GM03348 (cell line): ENCODE measurements at regions not wholly inside any gene's neighbourhood (a gene's known extent, or its start where the extent isn't known, plus 50 kb on each side); places are given as distances from the start of the nearest gene placed in this dataset.
"Not testable (repeated sequence)": the region's sequence is repeated elsewhere in the genome, so short reads cannot be mapped to it uniquely, and the experiment has no call there.

Source experiments
- DNase-seq: peaks from one replicate; pipeline ENCODE4 v3.0.0; 2012; ENCODE audit warnings: low spot score

DNA sequence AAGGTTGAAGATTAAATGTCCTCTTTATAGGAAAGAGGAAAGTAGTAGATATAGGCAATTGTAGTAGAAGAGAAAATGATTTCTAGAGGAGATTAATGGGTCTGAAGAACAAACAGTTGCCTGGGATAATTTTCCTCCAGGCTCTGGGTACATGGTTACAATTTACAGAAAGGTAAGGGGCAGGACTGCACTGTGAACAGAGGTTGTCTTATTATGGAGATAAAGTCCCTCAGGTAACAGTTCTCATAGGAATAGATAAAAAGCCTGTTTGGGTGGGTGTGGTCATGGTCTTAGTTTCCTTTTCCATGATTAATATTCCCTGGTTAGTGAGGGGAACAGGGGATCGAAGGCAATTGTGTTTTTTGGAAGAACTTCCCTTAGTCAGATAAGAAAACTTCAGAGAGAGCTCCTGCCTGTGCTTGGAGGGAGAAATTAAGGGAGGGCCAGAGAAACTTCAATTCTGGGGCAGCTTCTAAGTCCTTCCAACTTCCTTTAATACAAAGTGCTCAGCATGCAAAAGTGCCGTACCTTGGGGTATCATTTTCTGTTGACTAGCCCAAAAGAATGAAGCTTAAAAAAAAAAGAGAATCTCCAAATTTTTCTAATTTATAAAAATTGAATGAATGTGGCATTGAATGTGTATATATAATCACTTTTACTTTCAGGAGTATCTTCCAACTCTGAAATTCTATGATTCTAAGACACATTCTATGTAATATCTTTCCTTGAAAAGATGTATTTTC is 295.4 kb upstream of the USP25 start:
- no peak for DNase-seq

DNA sequence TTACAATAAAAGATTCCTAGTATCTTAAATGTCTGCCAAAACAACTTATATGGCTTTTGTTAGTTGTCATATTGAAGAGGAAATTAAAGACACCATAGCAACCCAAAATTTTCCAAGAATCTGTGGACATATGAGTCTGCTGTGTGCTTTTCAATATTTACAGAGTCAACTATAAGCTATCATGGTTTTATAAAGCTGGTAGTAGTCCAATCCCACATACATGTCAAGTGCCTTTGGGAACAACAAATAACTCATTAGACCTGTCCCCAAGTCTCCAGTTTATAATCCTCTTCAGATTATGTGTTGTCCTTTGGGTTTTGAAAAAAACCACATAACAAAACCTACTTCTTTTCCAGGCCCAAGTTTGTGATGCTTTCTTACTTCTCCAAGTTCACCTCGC is 293.8 kb upstream of the USP25 start:
- DNase-seq: no peak

DNA sequence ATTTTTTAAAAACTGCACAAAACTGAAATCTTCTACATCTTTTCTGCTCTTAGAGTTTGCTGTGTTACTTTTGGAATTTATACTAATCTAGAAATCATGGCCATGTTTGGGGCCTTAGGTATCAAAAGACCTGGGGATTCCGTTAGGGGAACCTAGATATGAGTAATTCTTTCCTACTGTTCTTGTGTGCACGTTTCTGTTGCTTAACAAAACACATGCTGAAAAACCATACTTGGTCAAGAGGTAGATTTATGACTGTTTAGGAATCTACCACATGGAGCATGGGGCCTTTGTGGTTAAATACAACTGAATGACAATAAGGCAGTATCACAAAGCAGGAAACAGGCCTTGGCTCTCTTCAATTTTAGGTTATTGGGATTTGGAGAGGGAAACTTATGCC is 291.9 kb upstream of the USP25 start:
- no peak for DNase-seq

DNA sequence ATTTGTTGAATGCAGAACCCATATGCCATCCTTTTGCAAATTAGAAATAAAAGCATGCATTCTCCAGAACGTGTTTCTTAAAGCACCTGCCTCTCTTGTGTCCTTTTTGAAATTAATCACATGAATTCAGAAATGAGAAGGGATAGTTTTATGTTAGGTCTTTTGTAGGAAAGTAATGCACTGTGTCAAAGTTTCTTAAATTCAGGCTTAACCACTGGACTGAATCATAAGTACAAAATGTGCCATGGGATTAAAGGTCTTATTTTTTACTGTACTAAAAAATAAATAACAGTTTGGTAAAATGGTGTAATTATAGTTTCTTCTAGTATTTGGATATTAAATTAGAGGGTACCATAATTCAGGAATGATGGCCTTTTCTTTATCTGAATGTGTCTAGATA is 290.1 kb upstream of the USP25 start:
- DNase-seq: no peak

DNA sequence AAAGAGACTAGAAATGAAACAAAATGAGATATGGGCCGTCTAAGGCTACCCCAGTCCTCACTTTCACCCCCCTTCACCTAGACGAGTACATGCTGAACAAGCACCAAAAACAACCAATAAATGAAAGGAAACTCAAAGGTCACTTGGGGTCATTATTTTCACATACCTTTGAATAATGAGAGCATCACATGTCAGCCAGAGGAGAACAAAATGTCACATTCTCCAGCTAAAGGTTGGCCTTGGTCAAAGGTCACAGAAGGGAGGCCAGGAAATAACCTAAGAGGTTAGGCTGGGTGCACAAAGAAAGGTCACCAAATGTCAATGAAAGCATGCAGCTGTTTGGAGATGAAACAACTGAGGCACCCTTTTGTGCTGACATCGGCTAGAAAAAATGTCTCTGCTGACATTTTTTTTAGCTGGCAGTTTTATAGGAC is 288.7 kb upstream of the USP25 start:
- DNase-seq: no peak

DNA sequence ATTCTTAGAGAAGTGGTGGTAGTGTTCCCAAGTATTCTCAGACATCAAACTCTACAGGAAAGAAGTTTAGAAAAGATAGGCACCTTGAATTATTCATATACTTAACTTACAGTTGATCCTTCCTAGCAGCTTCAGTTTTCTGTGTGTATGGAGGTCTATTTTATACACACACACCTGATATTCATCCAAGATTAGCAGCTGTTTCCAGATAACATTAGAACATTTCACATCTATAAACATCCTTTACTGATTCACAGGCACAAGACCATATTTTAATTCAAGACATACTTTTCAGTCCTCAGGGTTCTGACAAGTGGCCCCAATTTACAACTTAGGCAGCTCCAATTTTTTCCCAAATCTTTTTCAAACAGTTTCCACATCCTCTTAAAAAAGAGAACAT is 287.8 kb upstream of the USP25 start:
- DNase-seq: no peak

DNA sequence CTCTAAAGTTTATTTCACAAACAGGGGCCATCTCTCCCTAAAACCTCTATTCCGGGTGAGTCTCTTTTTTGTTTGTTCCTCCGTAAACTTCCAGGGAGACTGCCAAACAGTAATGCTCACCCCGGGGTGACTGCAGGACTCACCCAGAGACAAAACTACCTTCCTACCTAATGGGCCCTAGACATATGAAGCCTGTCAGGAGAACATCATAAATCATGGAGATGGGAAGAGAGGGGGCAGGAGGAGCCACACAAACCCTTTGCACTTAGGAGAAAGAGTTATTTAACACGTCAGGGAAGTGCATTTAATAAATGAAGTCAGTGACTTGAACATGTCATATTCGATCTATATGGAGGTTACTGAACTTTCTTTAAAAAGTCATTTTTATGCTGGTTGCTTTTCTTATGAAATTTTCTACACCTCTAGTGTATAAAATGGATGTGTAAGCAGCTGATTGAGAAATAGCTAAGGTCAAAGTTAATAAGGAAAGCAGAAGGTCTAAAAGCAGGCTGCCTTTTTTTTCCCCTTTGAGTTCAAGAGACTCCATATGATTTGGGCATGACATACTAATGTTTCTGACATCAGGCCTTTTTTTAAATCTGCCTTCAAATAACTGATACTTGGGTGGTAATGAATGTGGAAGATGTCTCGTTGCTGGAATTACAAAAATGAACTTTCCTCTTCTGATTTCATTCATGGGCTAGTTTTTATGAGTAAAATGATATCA is 286.9 kb upstream of the USP25 start:
- no peak for DNase-seq

DNA sequence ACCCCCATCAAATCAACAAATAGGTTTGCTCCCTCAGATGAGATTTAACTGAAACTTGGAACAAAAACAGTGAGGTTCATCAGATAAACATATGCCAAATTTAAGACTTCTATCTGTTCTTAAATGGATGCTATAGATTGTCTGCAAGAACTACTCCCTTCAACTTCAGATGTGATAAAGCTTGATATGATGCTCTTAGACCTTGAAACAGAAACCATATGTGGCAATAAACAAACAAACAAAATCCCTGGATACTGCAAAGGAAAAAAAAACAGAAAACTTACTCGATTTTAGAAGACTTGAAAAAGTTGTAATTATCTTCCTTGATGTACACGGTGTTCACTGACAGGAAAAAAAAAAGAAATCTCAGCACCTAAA is 286.1 kb upstream of the USP25 start:
- DNase-seq: no peak

DNA sequence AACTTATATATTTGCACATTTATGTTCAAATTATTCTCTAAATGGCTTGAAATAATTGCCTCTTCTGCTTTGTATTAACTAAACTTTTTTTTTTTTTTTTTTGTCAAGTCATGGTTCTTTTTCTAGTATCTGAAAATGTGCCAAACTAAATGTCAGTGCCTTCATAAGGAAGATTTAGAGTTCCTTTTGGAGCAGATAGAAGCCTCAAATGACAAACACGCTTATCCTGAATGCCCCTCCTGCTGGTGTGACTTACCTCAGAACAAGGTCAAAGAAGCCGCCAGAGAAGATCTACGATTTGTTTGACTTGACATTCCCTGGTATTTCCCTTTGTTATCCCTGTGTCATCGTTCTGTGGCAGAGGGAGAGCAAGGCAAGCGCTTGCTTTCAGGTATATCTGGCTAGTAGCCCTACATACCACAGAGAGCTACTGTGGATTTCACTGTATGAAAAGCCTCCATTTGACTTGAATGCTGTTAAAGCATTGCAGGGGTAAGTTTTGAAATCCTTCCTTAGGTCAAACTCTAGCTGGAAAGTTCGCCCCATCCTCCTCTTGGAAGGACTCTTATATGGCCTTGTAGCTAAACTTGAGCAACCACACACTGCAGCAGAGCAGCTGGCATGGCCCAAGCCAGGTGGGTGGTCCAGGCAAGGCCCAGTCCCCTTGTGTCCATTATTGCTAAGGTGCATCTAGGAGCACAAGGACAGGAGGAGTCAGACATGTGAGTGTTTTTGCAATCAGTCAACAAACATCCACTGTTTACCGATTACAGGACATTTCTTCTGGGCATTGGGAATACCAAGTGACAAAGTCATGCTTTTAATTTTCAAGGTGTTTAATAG is 285.4 kb upstream of the USP25 start:
- DNase-seq: no peak

DNA sequence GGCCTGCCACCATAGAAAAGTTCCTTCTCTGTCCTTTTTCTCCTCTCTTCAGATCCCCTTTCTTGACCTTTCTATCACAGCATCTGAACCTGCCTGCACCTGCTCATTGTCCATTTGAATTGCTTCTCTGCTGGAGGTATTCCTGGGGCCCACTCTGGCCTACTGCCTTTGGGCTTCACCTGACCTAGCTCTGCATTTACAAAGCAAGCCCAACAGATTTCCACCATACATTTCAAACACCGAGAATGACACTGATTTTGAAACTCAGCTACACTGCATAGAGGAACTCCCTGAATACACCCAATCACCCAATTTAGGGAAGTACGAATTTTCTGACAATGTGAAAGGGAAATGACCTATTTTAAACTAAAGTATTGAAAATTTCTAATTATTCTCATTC is 284.5 kb upstream of the USP25 start:
- DNase-seq: no peak

DNA sequence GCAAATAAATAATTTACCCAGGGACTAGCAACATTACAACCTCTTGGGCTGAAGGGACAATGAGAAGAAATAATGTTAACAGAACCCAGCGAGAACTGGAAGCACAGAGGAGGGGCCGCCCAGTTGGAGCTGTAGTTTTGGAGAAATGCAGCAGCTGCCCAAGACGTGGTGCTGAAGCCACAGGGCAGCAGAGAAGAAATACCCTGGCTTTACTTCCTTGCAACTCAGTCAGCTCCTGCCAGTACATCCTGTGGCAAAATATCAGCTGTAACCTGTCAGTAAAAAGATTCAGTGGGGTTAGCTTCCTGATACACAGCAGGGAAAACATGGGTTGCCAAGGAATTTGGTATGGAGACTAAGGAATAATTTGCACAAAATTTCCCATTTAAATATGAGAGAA is 283.6 kb upstream of the USP25 start:
- DNase-seq: no peak

DNA sequence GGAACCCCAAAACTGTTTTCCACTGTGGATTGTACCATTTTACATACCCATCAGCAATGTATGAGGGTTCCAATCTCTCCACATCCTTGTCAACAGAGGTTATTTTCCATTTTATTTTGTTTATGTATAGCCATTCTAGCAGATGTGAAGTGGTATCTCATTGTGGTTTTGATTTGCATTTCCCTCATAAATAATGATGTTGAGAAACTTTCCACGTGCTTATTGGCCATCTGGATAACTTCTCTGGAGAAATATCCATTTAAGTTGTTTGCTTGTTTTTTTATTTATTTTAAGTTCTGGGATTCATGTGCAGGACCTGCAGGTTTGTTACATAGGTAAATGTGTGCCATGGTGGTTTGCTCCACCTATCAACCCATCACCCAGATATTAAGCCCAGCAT is 280.2 kb upstream of the USP25 start:
- no peak for DNase-seq

DNA sequence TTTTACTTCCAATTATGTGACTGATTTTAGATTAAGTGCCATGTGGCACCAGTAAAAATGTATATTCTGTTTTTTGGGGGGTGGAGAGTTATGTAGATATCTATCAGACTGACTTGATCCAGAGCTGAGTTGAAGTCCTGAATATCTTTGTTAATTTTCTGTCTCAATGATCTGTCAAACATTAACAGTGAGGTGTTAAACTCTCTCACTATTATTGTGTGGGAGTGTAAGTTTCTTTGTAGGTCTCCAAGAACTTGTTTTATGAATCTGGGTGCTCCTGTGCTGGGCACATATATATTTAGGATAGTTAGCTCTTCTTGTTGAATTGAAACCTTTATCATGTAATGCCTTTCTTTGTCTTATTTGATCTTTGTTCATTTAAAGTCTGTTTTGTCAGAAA is 276.5 kb upstream of the USP25 start:
- no peak for DNase-seq

DNA sequence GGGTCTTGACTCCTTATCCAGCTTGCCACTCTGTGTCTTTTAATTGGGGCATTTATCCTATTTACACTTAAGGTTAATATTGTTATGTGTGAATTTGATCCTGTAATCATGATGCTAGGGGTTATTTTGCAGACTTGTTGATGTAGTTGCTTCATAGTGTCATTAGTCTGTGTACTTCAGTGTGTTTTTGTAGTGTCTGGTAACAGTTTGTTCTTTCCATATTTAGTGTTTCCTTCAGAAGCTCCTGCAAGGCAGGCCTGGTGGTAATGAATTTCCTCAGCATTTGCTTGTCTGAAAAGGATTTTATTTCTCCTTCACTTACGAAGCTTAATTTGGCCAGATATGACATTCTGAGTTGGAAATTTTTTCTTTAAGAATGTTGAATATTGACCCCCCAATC is 276.0 kb upstream of the USP25 start:
- DNase-seq: not testable (repeated sequence)

DNA sequence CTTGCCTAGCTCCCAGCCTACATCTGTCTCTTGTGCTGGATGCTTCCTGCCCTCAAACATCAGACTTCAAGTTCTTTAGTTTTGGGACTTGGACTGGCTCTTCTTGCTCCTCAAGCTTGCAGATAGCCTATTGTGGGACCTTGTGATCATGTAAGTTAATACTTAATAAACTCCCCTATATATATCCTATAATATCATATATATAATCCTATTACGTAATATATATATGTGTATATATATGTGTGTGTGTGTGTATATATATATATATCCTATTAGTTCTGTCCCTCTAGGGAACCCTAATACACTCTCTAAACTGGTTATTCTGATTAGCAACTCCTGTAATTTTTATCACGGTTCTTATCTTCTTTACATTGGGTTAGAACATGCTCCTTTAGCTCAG is 274.9 kb upstream of the USP25 start:
- DNase-seq: not testable (repeated sequence)

DNA sequence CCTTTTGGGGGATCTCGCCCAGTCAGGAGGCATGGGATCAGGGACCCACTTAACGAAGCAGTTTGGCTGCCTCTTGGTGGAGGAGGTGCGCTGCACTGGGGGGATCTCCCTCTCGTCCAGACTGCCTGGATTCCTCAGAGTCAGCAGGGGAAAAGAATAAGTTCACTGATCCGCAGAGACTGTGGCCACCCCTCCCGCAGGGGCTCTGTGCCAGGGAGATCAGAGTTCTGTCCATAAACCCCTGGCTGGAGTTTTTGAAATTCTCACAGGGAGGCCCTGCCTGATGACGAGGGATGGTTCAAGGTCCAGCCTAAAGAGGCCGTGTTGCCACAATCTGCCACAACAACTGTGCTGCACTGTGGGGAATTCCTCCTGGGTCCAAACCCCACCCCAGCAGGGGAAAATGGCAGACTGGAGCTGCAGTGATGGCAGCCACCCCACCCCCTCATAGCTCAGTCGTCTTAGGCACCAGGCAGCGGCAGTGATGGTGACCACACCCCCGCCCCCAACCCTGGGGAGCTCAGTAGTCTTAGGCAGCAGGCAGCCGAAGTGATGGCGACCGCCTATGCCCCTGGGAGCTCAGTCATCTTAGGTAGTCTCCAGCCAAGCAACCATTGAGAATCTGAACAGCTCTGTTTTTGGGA is 273.8 kb upstream of the USP25 start:
- DNase-seq: no peak

DNA sequence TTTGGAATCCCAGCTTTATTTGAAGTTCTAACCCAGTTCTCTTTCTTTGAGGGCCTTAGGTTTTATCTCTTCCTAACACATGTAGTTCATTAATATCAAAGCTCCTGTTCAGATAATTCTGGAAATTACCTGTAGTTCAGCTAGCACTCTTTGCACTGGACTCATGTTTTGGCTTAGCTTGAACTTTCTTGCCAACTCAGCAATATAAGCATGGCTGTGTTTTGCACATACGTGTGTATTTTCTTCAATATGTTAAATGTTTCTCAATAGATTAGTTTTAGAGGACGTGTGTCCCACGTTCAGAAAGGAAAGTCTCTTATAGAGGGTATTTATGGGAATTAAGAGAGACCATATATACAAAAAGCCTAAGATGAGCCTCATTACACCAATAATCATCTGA is 271.8 kb upstream of the USP25 start:
- DNase-seq: no peak

DNA sequence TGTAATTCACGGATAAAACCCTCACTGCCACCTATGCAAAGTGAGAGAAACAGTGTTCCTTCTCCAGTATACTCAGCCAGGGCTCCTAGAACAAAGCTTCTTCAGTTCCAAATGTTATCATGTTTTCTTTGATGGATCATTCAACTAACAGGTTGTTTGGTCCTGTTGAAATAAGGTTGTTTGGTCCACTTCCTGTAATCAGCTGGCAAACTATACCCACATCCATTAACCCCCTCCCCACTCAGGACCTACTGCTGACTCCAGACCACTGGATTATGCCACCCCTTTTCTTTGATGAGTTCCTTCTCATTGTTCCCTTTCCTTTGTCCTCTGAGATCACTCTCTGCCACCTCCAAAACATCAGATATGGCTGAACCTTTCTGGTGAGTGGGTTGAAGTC is 267.7 kb upstream of the USP25 start:
- DNase-seq: no peak

DNA sequence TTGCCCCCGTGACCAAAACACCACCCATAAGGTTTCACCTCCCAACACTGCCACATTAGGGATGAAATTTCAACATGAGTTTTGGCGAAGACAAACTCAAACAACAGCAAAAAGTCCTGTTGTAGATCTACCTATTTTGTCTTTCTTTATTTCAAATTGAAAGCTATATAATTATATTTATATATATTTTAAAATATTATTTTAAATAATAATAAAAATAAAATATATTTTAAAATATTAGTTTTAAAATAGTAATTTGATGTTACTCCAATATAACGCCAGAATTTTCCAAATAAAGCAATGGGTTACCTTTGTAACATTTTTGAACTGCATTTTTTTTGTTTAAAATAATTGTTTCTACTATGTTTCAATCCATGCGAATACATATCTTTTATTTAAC is 263.5 kb upstream of the USP25 start:
- no peak for DNase-seq

DNA sequence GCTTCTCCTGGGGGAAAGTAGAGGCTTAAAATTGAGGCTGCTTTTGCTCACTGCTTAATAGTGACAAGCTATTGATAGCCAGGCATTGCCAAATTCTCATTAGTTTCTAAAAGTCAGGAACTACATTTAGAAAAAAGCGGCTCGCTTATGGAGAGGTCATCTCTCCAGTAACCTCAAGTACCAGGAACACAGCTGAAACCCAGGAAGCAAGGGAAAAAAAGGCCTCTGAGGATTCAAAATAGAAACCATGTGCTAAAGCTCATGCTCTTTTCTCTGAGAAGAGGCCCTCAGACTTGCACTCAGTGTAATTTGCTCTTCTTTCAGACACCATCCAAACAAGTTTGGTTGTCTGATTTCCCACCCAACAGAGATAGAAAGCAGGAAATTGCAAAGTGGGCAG is 261.4 kb upstream of the USP25 start:
- DNase-seq: no peak

DNA sequence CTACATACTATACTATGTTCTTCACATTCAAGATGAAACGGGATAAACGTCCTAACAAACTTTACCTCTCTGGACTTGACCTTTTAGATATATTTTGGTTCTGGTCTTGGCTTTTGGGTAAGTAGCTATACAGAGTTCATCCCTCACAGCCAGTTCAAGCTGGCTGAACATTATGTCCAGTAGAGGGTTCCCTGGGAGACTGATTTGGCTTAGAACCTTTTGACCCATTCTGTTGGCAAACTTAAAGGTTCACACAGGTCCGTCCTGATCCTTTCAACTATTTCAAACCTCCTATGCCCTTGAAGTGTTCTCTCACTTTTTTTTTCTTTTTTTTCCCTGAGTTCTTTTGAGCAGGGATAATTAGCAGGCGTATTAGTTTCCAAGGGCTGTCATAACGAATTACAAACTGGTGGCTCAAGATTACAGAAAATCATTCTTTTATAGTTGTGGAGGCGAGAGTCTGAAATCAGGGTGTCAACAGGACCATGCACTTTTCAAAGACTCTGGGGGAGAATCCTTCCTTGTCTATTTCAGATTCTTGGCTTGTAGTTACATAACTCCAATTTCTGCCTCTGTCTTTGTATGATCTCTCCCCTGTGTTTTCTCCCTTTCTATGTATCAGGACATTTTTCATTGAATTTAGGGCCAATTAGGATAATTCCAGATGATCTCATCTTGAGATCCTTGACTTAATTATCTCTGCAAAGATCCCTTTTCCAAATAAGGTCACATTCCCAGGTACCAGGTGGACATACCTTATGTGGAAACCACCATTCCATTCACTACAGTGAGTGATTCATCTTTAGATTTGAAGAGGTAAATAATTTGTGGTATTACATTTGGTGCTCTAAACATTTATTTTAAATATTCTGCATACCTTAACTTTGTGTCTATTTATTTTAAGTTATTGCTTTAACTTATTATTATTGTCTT is 257.4 kb upstream of the USP25 start:
- DNase-seq: no peak
